GM12878 (cell line): ENCODE measurements at regions not wholly inside any gene's neighbourhood (a gene's known extent, or its start where the extent isn't known, plus 50 kb on each side); places are given as distances from the start of the nearest gene placed in this dataset.

Source experiments
- ATAC-seq: fragments of 200-7000 bp; cut with Tn5 transposase; 3 replicates; pipeline ENCODE4 v1.9.1; 2020; ENCODE audit warnings: mild to moderate bottlenecking, moderate library complexity
- BruUV-seq: library from RNA; stranded (reverse); fragments of 400-500 nt; replicated peaks from 2 replicates; lab custom pipeline; 2021; lab: Mats Ljungman, UMichigan
- CTCF ChIA-PET: fragments of 300-600 bp; sonication (Branson Sonifier 250); formaldehyde crosslinking; extraction: SDS; loops from one replicate; lab custom pipeline; 2021; ENCODE audit warnings: inconsistent platforms; lab: Yijun Ruan, JAX
- POLR2A ChIA-PET: fragments of 350-600 bp; formaldehyde crosslinking; extraction: SDS; loops from one replicate; lab custom pipeline; 2021; ENCODE audit warnings: inconsistent platforms; lab: Charles Lee
- RAD21 ChIA-PET: fragments of 300-600 bp; sonication (Branson Sonifier 250); formaldehyde crosslinking; loops from one replicate; lab custom pipeline; 2023; ENCODE audit warnings: antibody characterized with exemption; ENCODE audit not compliant: unreplicated experiment; lab: Charles Lee
- SMC1A ChIA-PET: fragments of 300-600 bp; sonication (Branson Sonifier 250); formaldehyde crosslinking; loops from one replicate; lab custom pipeline; 2023; ENCODE audit not compliant: unreplicated experiment, uncharacterized antibody; lab: Charles Lee
- DNase-seq: peaks from one replicate; pipeline ENCODE4 v3.0.0-alpha.2; 2011; ENCODE audit warnings: low read depth, low spot score
- FAIRE-seq: peaks from 3 replicates; lab custom pipeline; 2011; peaks lifted over from hg19 to GRCh38; lab: Jason Lieb, UNC
- H2AFZ ChIP-seq: 2 replicates; pipeline ENCODE4 v1.6.0; 2011; ENCODE audit warnings: low read depth, low read length, control low read depth; ENCODE audit not compliant: control insufficient read depth
- H3K27ac ChIP-seq: 2 replicates; pipeline ENCODE4 v1.5.1; 2011; ENCODE audit warnings: control low read depth; ENCODE audit not compliant: control insufficient read depth, insufficient read depth
- H3K27me3 ChIP-seq, 2 experiments: replicated peaks in 1 of 2; 2 replicates each; pipeline versions ENCODE4 v1.6.0 to v1.6.1; 2011; ENCODE audit warnings: low read length in 1 of 2; ENCODE audit not compliant: control insufficient read depth in 2 of 2, insufficient read depth in 2 of 2
- H3K36me3 ChIP-seq, 2 experiments: 2 replicates each; pipeline ENCODE4 v1.5.1; 2011; ENCODE audit warnings: low read length in 1 of 2; ENCODE audit not compliant: control insufficient read depth in 2 of 2, insufficient read depth in 2 of 2
- H3K4me1 ChIP-seq: 2 replicates; pipeline ENCODE4 v1.6.1; 2011; ENCODE audit warnings: mild to moderate bottlenecking, low read length, moderate library complexity, mixed read lengths; ENCODE audit not compliant: control insufficient read depth, insufficient read depth
- H3K4me2 ChIP-seq: 2 replicates; pipeline ENCODE4 v1.6.0; 2011; ENCODE audit warnings: control low read depth; ENCODE audit not compliant: control insufficient read depth, insufficient read depth
- H3K4me3 ChIP-seq: fragments of 200-600 bp; sonication (generic); 2 replicates; pipeline ENCODE4 v1.5.1; 2016
- H3K79me2 ChIP-seq: 2 replicates; pipeline ENCODE4 v1.6.0; 2011; ENCODE audit warnings: low read length; ENCODE audit not compliant: control insufficient read depth, insufficient read depth
- H3K9ac ChIP-seq: 2 replicates; pipeline ENCODE4 v1.8.0; 2011; ENCODE audit warnings: low read length, control low read depth, mixed read lengths; ENCODE audit not compliant: control insufficient read depth, insufficient read depth
- H3K9me3 ChIP-seq: replicated peaks from 3 replicates; pipeline ENCODE4 v1.5.1; 2011; ENCODE audit warnings: mild to moderate bottlenecking, low read length; ENCODE audit not compliant: control insufficient read depth, insufficient read depth
- H4K20me1 ChIP-seq: 2 replicates; pipeline ENCODE4 v1.6.0; 2011; ENCODE audit not compliant: control insufficient read depth, insufficient read depth
- ATF2 ChIP-seq: IDR thresholded peaks from 2 replicates; pipeline ENCODE4 v1.6.1; 2012; ENCODE audit warnings: low read length, inconsistent platforms
- ATF7 ChIP-seq: fragments of 450-650 bp; IDR thresholded peaks from 2 replicates; pipeline ENCODE4 v1.6.1; 2016; ENCODE audit warnings: low read depth, mild to moderate bottlenecking
- BRCA1 ChIP-seq: IDR thresholded peaks from 2 replicates; pipeline ENCODE4 v1.6.1; 2011; ENCODE audit warnings: low read depth, low read length, improper control_type of control experiment
- CHD1 ChIP-seq: IDR thresholded peaks from 2 replicates; pipeline ENCODE4 v1.6.1; 2012; ENCODE audit warnings: low read depth, low read length, improper control_type of control experiment
- IRF5 ChIP-seq: fragments of 450-650 bp; IDR thresholded peaks from 2 replicates; pipeline ENCODE4 v1.6.1; 2017; ENCODE audit warnings: borderline replicate concordance
- PKNOX1 ChIP-seq: fragments of 450-650 bp; IDR thresholded peaks from 2 replicates; pipeline ENCODE4 v1.6.1; 2016; ENCODE audit warnings: mild to moderate bottlenecking
- SIN3A ChIP-seq: IDR thresholded peaks from 2 replicates; pipeline ENCODE4 v1.6.1; 2012; ENCODE audit warnings: low read depth, low read length, improper control_type of control experiment
- SUZ12 ChIP-seq: fragments of 200-600 bp; sonication (generic); IDR thresholded peaks from one replicate; pipeline ENCODE4 v1.6.1; 2018; ENCODE audit warnings: antibody characterized with exemption, mild to moderate bottlenecking; ENCODE audit not compliant: unreplicated experiment
- ZNF622 ChIP-seq: fragments of 450-650 bp; IDR thresholded peaks from 2 replicates; pipeline ENCODE4 v1.6.1; 2017; ENCODE audit warnings: mild to moderate bottlenecking, inconsistent platforms
- WGBS: methylation state at CpG from one replicate; pipeline ENCODE4 v1.1.6; 2016; ENCODE audit warnings: low lambda C conversion rate; ENCODE audit not compliant: insufficient replicate concordance, insufficient coverage; ENCODE audit errors: missing lambda C conversion rate; 5-methylcytosine and 5-hydroxymethylcytosine counted together
- in situ Hi-C: fragments of 300-500 bp; cut with MboI; formaldehyde crosslinking; loops from 9 replicates; pipeline ENCODE4 v1.14.3; 2018; ENCODE audit warnings: mixed read lengths
- intact Hi-C: fragments of 100-400 bp; cut with micrococcal nuclease; formaldehyde crosslinking; loops from one replicate; pipeline ENCODE4 v1.14.2; 2022; ENCODE audit not compliant: unreplicated experiment
- TF ChIP-seq, protein P1 (sequence below): fragments of 450-650 bp; IDR thresholded peaks from 2 replicates; pipeline ENCODE4 v1.6.1; 2017; ENCODE audit warnings: mild to moderate bottlenecking, moderate library complexity
- TF ChIP-seq, protein P2 (sequence below): fragments of 450-650 bp; formaldehyde crosslinking; IDR thresholded peaks from 2 replicates; pipeline ENCODE4 v1.5.0; 2022; ENCODE audit warnings: mild to moderate bottlenecking, missing genetic modification characterization

GRCh38 chrX:34848281-34848680 is 94.3 kb upstream of the FAM47B start (continued):
- TF ChIP-seq IRF5, result no peak
- TF ChIP-seq BRCA1, result no peak
- TF ChIP-seq, protein P1, sequence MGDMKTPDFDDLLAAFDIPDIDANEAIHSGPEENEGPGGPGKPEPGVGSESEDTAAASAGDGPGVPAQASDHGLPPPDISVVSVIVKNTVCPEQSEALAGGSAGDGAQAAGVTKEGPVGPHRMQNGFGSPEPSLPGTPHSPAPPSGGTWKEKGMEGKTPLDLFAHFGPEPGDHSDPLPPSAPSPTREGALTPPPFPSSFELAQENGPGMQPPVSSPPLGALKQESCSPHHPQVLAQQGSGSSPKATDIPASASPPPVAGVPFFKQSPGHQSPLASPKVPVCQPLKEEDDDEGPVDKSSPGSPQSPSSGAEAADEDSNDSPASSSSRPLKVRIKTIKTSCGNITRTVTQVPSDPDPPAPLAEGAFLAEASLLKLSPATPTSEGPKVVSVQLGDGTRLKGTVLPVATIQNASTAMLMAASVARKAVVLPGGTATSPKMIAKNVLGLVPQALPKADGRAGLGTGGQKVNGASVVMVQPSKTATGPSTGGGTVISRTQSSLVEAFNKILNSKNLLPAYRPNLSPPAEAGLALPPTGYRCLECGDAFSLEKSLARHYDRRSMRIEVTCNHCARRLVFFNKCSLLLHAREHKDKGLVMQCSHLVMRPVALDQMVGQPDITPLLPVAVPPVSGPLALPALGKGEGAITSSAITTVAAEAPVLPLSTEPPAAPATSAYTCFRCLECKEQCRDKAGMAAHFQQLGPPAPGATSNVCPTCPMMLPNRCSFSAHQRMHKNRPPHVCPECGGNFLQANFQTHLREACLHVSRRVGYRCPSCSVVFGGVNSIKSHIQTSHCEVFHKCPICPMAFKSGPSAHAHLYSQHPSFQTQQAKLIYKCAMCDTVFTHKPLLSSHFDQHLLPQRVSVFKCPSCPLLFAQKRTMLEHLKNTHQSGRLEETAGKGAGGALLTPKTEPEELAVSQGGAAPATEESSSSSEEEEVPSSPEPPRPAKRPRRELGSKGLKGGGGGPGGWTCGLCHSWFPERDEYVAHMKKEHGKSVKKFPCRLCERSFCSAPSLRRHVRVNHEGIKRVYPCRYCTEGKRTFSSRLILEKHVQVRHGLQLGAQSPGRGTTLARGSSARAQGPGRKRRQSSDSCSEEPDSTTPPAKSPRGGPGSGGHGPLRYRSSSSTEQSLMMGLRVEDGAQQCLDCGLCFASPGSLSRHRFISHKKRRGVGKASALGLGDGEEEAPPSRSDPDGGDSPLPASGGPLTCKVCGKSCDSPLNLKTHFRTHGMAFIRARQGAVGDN, result no peak
- TF ChIP-seq CHD1, result no peak

DNA sequence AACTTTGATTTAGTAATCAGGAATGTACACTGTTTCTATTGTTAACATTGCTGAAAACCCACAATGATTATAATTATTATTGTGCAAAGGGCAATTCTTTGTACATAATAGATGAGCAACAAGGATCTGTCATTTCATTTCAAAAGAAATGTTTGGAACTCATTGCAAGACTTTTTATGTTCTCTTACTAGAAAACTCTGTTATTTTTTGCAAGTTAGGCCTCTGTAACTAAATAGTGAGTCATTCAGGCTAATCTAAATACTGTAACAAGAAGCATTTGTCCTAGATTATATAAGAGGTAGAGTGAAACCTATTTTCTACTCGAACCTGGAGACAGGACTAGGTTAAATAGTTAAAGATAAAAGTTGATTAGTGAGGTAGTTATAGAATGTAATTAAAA is 93.2 kb upstream of the FAM47B start:
- in situ Hi-C loops (no loop called here), intact Hi-C loops (no loop called here)
- no peaks in the 10 kb centered on the region for H3K79me2 ChIP-seq
- ATAC-seq (no peak), DNase-seq (no peak), FAIRE-seq (no peak)
- H3K4me3 ChIP-seq, result no peak overlapping the region
- no peak overlapping the region for H2AFZ ChIP-seq
- H3K4me2 ChIP-seq, result no peak overlapping the region
- no peak overlapping the region for H3K27ac ChIP-seq
- BruUV-seq, result no TSS peak
- CTCF ChIA-PET, result no interaction called here
- RAD21 ChIA-PET, result no interaction called here
- H4K20me1 ChIP-seq, result no peaks in the 10 kb centered on the region
- no peaks in the 10 kb centered on the region for H3K36me3 ChIP-seq
- POLR2A ChIA-PET, result no interaction called here
- no peak overlapping the region for H3K9ac ChIP-seq
- 0% methylated on average over 1 of the region's 1 CpG for WGBS
- no peaks in the 10 kb centered on the region for H3K4me1 ChIP-seq
- no peaks in the 10 kb centered on the region for H3K27me3 ChIP-seq
- H3K9me3 ChIP-seq, result no peaks in the 10 kb centered on the region
- SMC1A ChIA-PET, result no interaction called here
- TF ChIP-seq SIN3A, result no peak
- TF ChIP-seq ZNF622, result no peak
- TF ChIP-seq, protein P2, sequence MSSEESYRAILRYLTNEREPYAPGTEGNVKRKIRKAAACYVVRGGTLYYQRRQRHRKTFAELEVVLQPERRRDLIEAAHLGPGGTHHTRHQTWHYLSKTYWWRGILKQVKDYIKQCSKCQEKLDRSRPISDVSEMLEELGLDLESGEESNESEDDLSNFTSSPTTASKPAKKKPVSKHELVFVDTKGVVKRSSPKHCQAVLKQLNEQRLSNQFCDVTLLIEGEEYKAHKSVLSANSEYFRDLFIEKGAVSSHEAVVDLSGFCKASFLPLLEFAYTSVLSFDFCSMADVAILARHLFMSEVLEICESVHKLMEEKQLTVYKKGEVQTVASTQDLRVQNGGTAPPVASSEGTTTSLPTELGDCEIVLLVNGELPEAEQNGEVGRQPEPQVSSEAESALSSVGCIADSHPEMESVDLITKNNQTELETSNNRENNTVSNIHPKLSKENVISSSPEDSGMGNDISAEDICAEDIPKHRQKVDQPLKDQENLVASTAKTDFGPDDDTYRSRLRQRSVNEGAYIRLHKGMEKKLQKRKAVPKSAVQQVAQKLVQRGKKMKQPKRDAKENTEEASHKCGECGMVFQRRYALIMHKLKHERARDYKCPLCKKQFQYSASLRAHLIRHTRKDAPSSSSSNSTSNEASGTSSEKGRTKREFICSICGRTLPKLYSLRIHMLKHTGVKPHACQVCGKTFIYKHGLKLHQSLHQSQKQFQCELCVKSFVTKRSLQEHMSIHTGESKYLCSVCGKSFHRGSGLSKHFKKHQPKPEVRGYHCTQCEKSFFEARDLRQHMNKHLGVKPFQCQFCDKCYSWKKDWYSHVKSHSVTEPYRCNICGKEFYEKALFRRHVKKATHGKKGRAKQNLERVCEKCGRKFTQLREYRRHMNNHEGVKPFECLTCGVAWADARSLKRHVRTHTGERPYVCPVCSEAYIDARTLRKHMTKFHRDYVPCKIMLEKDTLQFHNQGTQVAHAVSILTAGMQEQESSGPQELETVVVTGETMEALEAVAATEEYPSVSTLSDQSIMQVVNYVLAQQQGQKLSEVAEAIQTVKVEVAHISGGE, result no peak
- no peak for TF ChIP-seq ATF2
- no peak for TF ChIP-seq SUZ12
- no peak for TF ChIP-seq PKNOX1
- no peak for TF ChIP-seq ATF7
